A549 (cell line): ENCODE measurements at regions not wholly inside any gene's neighbourhood (a gene's known extent, or its start where the extent isn't known, plus 50 kb on each side); places are given as distances from the start of the nearest gene placed in this dataset.

Experiments used
- CTCF ChIP-seq: fragments of >200 bp; sonication (Bioruptor Twin); formaldehyde crosslinking; IDR thresholded peaks from 3 replicates; pipeline ENCODE4 v1.5.1; 2016
- ELK1 ChIP-seq: fragments of 150-350 bp; IDR thresholded peaks from 2 replicates; pipeline ENCODE4 v1.6.1; 2014; ENCODE audit warnings: low read depth, mild to moderate bottlenecking, low read length
- MAFK ChIP-seq: fragments of 450-650 bp; IDR thresholded peaks from 2 replicates; pipeline ENCODE4 v1.6.1; 2014; ENCODE audit not compliant: partially characterized antibody
- MAX ChIP-seq: IDR thresholded peaks from 2 replicates; pipeline ENCODE4 v1.6.1; 2012
- MYC ChIP-seq: IDR thresholded peaks from 2 replicates; pipeline ENCODE4 v1.6.1; 2012; ENCODE audit warnings: mild to moderate bottlenecking, inconsistent platforms, low read length, improper control_type of control experiment, borderline replicate concordance
- NPAS2 ChIP-seq: fragments of 250-450 bp; sonication (Bioruptor Pico); IDR thresholded peaks from 2 replicates; pipeline ENCODE4 v1.8.0; 2022; ENCODE audit warnings: mild to moderate bottlenecking, moderate library complexity, borderline replicate concordance
- POLR2A ChIP-seq: IDR thresholded peaks from 2 replicates; pipeline ENCODE4 v1.6.1; 2012; ENCODE audit warnings: mild to moderate bottlenecking, low read length
- RFX5 ChIP-seq: fragments of 450-650 bp; IDR thresholded peaks from 2 replicates; pipeline ENCODE4 v1.7.1; 2014; ENCODE audit warnings: antibody characterized with exemption, mild to moderate bottlenecking, moderate library complexity

GRCh38 chr13:44237276-44237767 is 136.3 kb upstream of the SERP2 start:
- TF ChIP-seq POLR2A (no peak), MAFK (no peak), RFX5 (no peak), CTCF (no peak), MAX (no peak), NPAS2 (CRISPR knock-in tag) (no peak), ELK1 (no peak), MYC (no peak)
